ENCODE measurements at regions not wholly inside any gene's neighbourhood (a gene's known extent, or its start where the extent isn't known, plus 50 kb on each side); places are given as distances from the start of the nearest gene placed in this dataset.

GRCh38 chr12:90290980-90291975 is 582.6 kb upstream of the ATP2B1 start:
- ATAC-seq (ENCODE audit: low FRiP score), result no peak
- no peak overlapping the region for H3K27ac ChIP-seq (ENCODE audit: low read depth in 1 of 2, low read length in 2 of 2)
- 78 to 84% methylated on average over 4 of the region's 4 CpGs for WGBS, 2 donors
- intact Hi-C loops (cut with DNase I), result no loop called here
- no peak overlapping the region for H3K4me3 ChIP-seq (ENCODE audit: low read length in 2 of 2)
- no peaks in the 10 kb centered on the region for H3K27me3 ChIP-seq (ENCODE audit: control insufficient read depth in 1 of 2, insufficient read depth in 2 of 2, low read length in 1 of 2)
- DNase-seq, result no peak
- no peaks in the 10 kb centered on the region for H3K9me3 ChIP-seq (ENCODE audit: control insufficient read depth, low read length)
- H3K36me3 ChIP-seq (ENCODE audit: control insufficient read depth in 1 of 2, insufficient read depth in 2 of 2, low read length in 1 of 2), result no peaks in the 10 kb centered on the region
- no peaks in the 10 kb centered on the region for H3K4me1 ChIP-seq (ENCODE audit: control insufficient read depth in 1 of 2, insufficient read depth in 2 of 2, low read length in 2 of 2)

- Histone ChIP-seq H3K27me3 (ENCODE audit: control insufficient read depth in 1 of 2, insufficient read depth in 2 of 2, low read length in 1 of 2) (no peaks in the 10 kb centered on the region), H3K4me3 (ENCODE audit: low read length in 2 of 2) (no peak overlapping the region), H3K27ac (ENCODE audit: low read depth in 1 of 2, low read length in 2 of 2) (no peak overlapping the region), H3K36me3 (ENCODE audit: control insufficient read depth in 1 of 2, insufficient read depth in 2 of 2, low read length in 1 of 2) (no peaks in the 10 kb centered on the region), H3K4me1 (ENCODE audit: control insufficient read depth in 1 of 2, insufficient read depth in 2 of 2, low read length in 2 of 2) (no peaks in the 10 kb centered on the region), H3K9me3 (ENCODE audit: control insufficient read depth, low read length) (no peaks in the 10 kb centered on the region)
- no peak for DNase-seq
- WGBS, 2 donors, result 89 to 95% methylated on average over 2 of the region's 2 CpGs
- intact Hi-C loops (cut with DNase I), result no loop called here
- ATAC-seq (ENCODE audit: low FRiP score), result no peak
Observed at GRCh38 chr12:90287585-90287984, 578.9 kb upstream of the ATP2B1 start.

GRCh38 chr12:90281154-90281868 is 572.7 kb upstream of the ATP2B1 start:
- WGBS, 2 donors, result 72 to 76% methylated on average over 1 of the region's 1 CpG
- Histone ChIP-seq H3K27me3 (ENCODE audit: control insufficient read depth in 1 of 2, insufficient read depth in 2 of 2, low read length in 1 of 2) (no peaks in the 10 kb centered on the region), H3K9me3 (ENCODE audit: control insufficient read depth, low read length) (peaks cover 2% of the 10 kb centered on the region), H3K36me3 (ENCODE audit: control insufficient read depth in 1 of 2, insufficient read depth in 2 of 2, low read length in 1 of 2) (no peaks in the 10 kb centered on the region), H3K4me1 (ENCODE audit: control insufficient read depth in 1 of 2, insufficient read depth in 2 of 2, low read length in 2 of 2) (no peaks in the 10 kb centered on the region), H3K4me3 (ENCODE audit: low read length in 2 of 2) (no peak overlapping the region), H3K27ac (ENCODE audit: low read depth in 1 of 2, low read length in 2 of 2) (no peak overlapping the region)
- no peak for DNase-seq
- intact Hi-C loops (cut with DNase I), result no loop called here
- ATAC-seq (ENCODE audit: low FRiP score), result no peak

GRCh38 chr12:90280564-90281058 is 572.0 kb upstream of the ATP2B1 start:
- peaks cover 2% of the 10 kb centered on the region for H3K9me3 ChIP-seq (ENCODE audit: control insufficient read depth, low read length)
- H3K36me3 ChIP-seq (ENCODE audit: control insufficient read depth in 1 of 2, insufficient read depth in 2 of 2, low read length in 1 of 2), result no peaks in the 10 kb centered on the region
- H3K4me1 ChIP-seq (ENCODE audit: control insufficient read depth in 1 of 2, insufficient read depth in 2 of 2, low read length in 2 of 2), result no peaks in the 10 kb centered on the region
- WGBS, 2 donors, result 55 to 67% methylated on average over 1 of the region's 1 CpG
- no peaks in the 10 kb centered on the region for H3K27me3 ChIP-seq (ENCODE audit: control insufficient read depth in 1 of 2, insufficient read depth in 2 of 2, low read length in 1 of 2)
- no peak overlapping the region for H3K4me3 ChIP-seq (ENCODE audit: low read length in 2 of 2)
- intact Hi-C loops (cut with DNase I), result no loop called here
- DNase-seq, result no peak
- H3K27ac ChIP-seq (ENCODE audit: low read depth in 1 of 2, low read length in 2 of 2), result no peak overlapping the region
- no peak for ATAC-seq (ENCODE audit: low FRiP score)

- Histone ChIP-seq H3K4me1 (ENCODE audit: control insufficient read depth in 1 of 2, insufficient read depth in 2 of 2, low read length in 2 of 2) (no peaks in the 10 kb centered on the region), H3K9me3 (ENCODE audit: control insufficient read depth, low read length) (peaks cover 2% of the 10 kb centered on the region), H3K36me3 (ENCODE audit: control insufficient read depth in 1 of 2, insufficient read depth in 2 of 2, low read length in 1 of 2) (no peaks in the 10 kb centered on the region), H3K4me3 (ENCODE audit: low read length in 2 of 2) (no peak overlapping the region), H3K27me3 (ENCODE audit: control insufficient read depth in 1 of 2, insufficient read depth in 2 of 2, low read length in 1 of 2) (no peaks in the 10 kb centered on the region), H3K27ac (ENCODE audit: low read depth in 1 of 2, low read length in 2 of 2) (no peak overlapping the region)
- ATAC-seq (ENCODE audit: low FRiP score), result no peak
- 91 to 94% methylated on average over 1 of the region's 1 CpG for WGBS, 2 donors
- intact Hi-C loops (cut with DNase I), result no loop called here
- no peak for DNase-seq
Observed at GRCh38 chr12:90280033-90280432, 571.4 kb upstream of the ATP2B1 start.

GRCh38 chr12:90275088-90275487 is 566.5 kb upstream of the ATP2B1 start:
- intact Hi-C loops (cut with DNase I), result no loop called here
- no peak for DNase-seq

GRCh38 chr12:90274407-90274806 is 565.8 kb upstream of the ATP2B1 start:
- no peaks in the 10 kb centered on the region for H3K27me3 ChIP-seq (ENCODE audit: control insufficient read depth in 1 of 2, insufficient read depth in 2 of 2, low read length in 1 of 2)
- intact Hi-C loops (cut with DNase I), result no loop called here
- WGBS, 2 donors, result 75 to 83% methylated on average over 1 of the region's 1 CpG
- no peak overlapping the region for H3K27ac ChIP-seq (ENCODE audit: low read depth in 1 of 2, low read length in 2 of 2)
- ATAC-seq (ENCODE audit: low FRiP score) (no peak), DNase-seq (no peak)
- H3K9me3 ChIP-seq (ENCODE audit: control insufficient read depth, low read length), result no peaks in the 10 kb centered on the region
- H3K4me1 ChIP-seq (ENCODE audit: control insufficient read depth in 1 of 2, insufficient read depth in 2 of 2, low read length in 2 of 2), result no peaks in the 10 kb centered on the region
- H3K36me3 ChIP-seq (ENCODE audit: control insufficient read depth in 1 of 2, insufficient read depth in 2 of 2, low read length in 1 of 2), result no peaks in the 10 kb centered on the region
- no peak overlapping the region for H3K4me3 ChIP-seq (ENCODE audit: low read length in 2 of 2)

More at GRCh38 chr12:90275088-90275487, 566.5 kb upstream of the ATP2B1 start:
- ATAC-seq (ENCODE audit: low FRiP score), result no peak
- no peak overlapping the region for H3K4me3 ChIP-seq (ENCODE audit: low read length in 2 of 2)
- H3K27me3 ChIP-seq (ENCODE audit: control insufficient read depth in 1 of 2, insufficient read depth in 2 of 2, low read length in 1 of 2), result no peaks in the 10 kb centered on the region
- no peaks in the 10 kb centered on the region for H3K36me3 ChIP-seq (ENCODE audit: control insufficient read depth in 1 of 2, insufficient read depth in 2 of 2, low read length in 1 of 2)
- no peak overlapping the region for H3K27ac ChIP-seq (ENCODE audit: low read depth in 1 of 2, low read length in 2 of 2)
- H3K4me1 ChIP-seq (ENCODE audit: control insufficient read depth in 1 of 2, insufficient read depth in 2 of 2, low read length in 2 of 2), result no peaks in the 10 kb centered on the region
- H3K9me3 ChIP-seq (ENCODE audit: control insufficient read depth, low read length), result no peaks in the 10 kb centered on the region
- 82 to 85% methylated on average over 2 of the region's 2 CpGs for WGBS, 2 donors

GRCh38 chr12:90268574-90268973 is 559.9 kb upstream of the ATP2B1 start:
- Histone ChIP-seq H3K4me3 (ENCODE audit: low read length in 2 of 2) (no peak overlapping the region), H3K9me3 (ENCODE audit: control insufficient read depth, low read length) (no peaks in the 10 kb centered on the region), H3K4me1 (ENCODE audit: control insufficient read depth in 1 of 2, insufficient read depth in 2 of 2, low read length in 2 of 2) (no peaks in the 10 kb centered on the region), H3K27me3 (ENCODE audit: control insufficient read depth in 1 of 2, insufficient read depth in 2 of 2, low read length in 1 of 2) (no peaks in the 10 kb centered on the region), H3K36me3 (ENCODE audit: control insufficient read depth in 1 of 2, insufficient read depth in 2 of 2, low read length in 1 of 2) (no peaks in the 10 kb centered on the region), H3K27ac (ENCODE audit: low read depth in 1 of 2, low read length in 2 of 2) (no peak overlapping the region)
- no peak for ATAC-seq (ENCODE audit: low FRiP score)
- DNase-seq, result no peak
- 69% methylated on average over 3 of the region's 3 CpGs for WGBS, 2 donors
- intact Hi-C loops (cut with DNase I), result no loop called here
